ENCODE measurements at regions not wholly inside any gene's neighbourhood (a gene's known extent, or its start where the extent isn't known, plus 50 kb on each side); places are given as distances from the start of the nearest gene placed in this dataset.
A peak's percentile ranks its signal among the peaks of the same experiment; 100 is the strongest.

DNA sequence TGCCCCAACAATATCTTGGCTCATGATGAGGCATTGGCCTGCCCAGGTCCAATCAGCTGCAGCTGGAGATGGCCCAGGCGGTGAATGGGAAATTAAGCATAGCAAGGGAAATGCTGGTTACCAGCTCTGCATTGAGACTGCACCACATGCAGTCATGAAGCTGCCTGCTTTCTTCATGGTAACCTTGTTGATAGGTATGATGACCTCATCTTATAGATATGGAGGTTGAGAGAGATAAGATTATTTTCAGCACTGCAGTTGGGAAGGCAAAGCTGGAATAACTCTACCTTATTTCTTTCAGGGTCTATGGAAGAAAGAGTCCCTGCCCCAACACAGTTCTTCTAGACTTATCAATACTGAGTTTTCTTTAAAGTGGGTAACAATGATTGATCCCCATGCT is 180.1 kb downstream of the ICE1 start:
- TF ChIP-seq, protein P1, sequence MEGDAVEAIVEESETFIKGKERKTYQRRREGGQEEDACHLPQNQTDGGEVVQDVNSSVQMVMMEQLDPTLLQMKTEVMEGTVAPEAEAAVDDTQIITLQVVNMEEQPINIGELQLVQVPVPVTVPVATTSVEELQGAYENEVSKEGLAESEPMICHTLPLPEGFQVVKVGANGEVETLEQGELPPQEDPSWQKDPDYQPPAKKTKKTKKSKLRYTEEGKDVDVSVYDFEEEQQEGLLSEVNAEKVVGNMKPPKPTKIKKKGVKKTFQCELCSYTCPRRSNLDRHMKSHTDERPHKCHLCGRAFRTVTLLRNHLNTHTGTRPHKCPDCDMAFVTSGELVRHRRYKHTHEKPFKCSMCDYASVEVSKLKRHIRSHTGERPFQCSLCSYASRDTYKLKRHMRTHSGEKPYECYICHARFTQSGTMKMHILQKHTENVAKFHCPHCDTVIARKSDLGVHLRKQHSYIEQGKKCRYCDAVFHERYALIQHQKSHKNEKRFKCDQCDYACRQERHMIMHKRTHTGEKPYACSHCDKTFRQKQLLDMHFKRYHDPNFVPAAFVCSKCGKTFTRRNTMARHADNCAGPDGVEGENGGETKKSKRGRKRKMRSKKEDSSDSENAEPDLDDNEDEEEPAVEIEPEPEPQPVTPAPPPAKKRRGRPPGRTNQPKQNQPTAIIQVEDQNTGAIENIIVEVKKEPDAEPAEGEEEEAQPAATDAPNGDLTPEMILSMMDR (IDR thresholded peaks at IDR 0.05; ENCODE audit: insufficient read depth, low read depth, low read length, missing control alignments): no peak
- no peak for DNase-seq (ENCODE audit: low read depth)
- H3K4me3 ChIP-seq (ENCODE audit: low read length): no peak overlapping the region

DNA sequence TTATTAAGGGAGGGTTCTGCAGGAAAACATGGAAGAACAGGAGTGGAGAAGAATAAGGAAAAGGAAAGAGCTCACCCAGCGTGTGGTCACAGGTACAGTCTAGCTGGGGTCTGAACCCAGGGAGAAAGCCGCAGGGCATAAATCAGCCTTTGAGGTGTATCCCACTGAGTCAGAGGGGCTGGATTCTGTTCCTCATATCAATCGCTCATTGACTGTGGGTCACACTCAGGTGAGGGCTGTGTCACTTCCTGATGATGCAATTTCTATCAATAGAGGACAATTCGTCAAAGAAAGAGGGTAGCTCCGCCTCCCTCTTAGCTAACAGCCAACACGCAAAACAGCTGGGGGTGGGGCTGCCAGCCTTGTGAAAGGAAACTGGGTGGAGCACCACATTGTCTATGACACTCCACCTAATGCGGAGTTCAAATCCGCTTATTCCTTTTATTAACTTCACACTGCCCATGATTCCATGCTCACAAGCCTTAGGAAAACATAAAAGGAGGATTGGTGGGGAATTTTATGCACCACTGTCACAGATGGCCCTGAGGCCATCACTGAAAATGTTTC is 176.2 kb downstream of the ICE1 start:
- peak; percentile 45 for DNase-seq (ENCODE audit: low read depth)
- TF ChIP-seq, protein P1 (IDR thresholded peaks at IDR 0.05; ENCODE audit: insufficient read depth, low read depth, low read length, missing control alignments): no peak
- H3K4me3 ChIP-seq (ENCODE audit: low read length): no peak overlapping the region

DNA sequence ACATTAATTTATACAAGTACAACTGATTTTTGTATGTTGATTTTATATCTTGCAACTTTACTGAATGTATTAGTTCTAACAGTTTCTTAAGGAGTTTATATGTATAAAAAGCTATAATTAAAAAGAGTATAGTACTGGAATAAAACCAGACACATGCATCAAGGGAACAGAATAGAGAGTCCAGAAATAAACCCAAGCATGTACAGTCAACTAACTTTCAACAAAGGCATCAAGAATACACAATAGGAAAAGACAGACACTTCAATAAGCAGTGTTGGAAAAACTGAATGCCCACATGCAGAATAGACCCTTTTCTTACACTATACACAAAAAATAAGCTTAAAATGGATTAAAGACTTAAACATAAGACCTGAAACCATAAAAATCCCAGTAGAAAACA is 170.9 kb downstream of the ICE1 start:
- no peak overlapping the region for H3K4me3 ChIP-seq (ENCODE audit: low read length)
- TF ChIP-seq, protein P1 (IDR thresholded peaks at IDR 0.05; ENCODE audit: insufficient read depth, low read depth, low read length, missing control alignments): no peak
- DNase-seq (ENCODE audit: low read depth): no peak

DNA sequence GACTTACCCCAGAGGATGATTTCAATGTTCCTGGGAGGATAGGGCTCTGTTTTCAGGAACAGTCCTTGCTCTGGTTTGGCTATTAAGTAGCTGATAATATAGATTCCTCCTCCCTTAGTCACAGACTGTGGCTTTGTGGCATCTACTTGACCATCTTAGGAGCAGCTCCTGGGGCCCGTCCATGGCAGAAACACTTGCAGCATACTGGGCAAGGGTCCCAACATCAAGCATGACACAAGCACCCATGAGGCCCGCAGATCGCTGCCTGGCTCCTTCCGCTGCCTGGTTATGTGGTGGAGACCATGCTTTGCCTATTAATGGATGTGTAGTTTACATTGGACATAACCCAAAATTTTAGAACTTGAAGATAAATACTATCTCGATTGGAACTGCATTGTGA is 170.1 kb downstream of the ICE1 start:
- no peak for DNase-seq (ENCODE audit: low read depth)
- TF ChIP-seq, protein P1 (IDR thresholded peaks at IDR 0.05; ENCODE audit: insufficient read depth, low read depth, low read length, missing control alignments): no peak
- no peak overlapping the region for H3K4me3 ChIP-seq (ENCODE audit: low read length)

DNA sequence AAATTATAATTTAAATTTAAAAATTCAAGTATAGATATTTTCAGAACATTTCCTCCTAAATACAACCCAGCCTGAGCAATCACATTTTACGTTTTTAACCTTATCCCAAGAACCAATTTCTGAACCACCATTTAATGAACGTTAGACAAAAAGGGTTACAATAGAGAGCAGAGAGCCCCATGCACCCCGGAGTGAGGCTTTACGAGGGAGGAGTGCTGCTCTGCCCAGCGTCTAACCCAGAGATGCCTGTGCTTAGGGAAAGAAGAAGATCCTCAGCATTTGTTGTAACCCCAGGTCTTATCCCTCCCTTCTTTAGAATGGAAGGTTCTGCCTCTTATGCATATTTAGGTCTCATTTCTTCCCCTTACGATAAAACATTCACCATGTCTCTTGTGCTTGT is 169.1 kb downstream of the ICE1 start:
- DNase-seq (ENCODE audit: low read depth): no peak
- no peak overlapping the region for H3K4me3 ChIP-seq (ENCODE audit: low read length)
- TF ChIP-seq, protein P1 (IDR thresholded peaks at IDR 0.05; ENCODE audit: insufficient read depth, low read depth, low read length, missing control alignments): no peak

DNA sequence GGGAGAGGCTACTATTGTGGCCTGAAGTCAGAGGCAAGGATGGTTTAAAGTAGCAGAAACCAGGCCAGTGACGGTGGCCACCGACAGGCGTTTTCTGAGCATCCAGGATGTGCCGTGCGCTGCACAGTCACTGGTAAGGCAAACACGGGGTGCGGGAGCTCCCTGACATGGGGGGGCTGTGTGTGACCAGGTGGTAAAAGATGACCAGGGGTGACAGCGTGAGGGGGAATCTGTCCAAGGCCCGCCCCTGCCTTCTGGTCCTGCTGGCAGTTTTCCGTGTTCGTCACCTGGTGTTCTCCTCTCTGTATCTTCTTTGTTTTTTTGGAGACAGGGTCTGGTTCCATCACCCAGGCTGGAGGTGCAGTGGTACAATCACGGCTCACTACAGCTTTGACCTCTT is 167.4 kb downstream of the ICE1 start:
- H3K4me3 ChIP-seq (ENCODE audit: low read length): no peak overlapping the region
- DNase-seq (ENCODE audit: low read depth): no peak
- TF ChIP-seq, protein P1 (IDR thresholded peaks at IDR 0.05; ENCODE audit: insufficient read depth, low read depth, low read length, missing control alignments): no peak
